Spleen (tissue), 11 donors: ENCODE measurements at regions not wholly inside any gene's neighbourhood (a gene's known extent, or its start where the extent isn't known, plus 50 kb on each side); places are given as distances from the start of the nearest gene placed in this dataset.

ENCODE experiments used
- DNase-seq: peaks from one replicate; pipeline ENCODE4 v3.0.0-alpha.2; 2020
- H3K27ac ChIP-seq, 8 donors: fragments of 200-600 bp; sonication (generic) in 7 of 8; 1 replicate in 4 of 8; 2 replicates in 4 of 8; pipeline versions ENCODE4 v1.5.0 to v1.8.0; 2016 to 2021; ENCODE audit warnings: inconsistent platforms in 4 of 8, mild to moderate bottlenecking in 4 of 8, moderate library complexity in 1 of 8
- H3K27me3 ChIP-seq, 7 donors: fragments of 200-600 bp; sonication (generic) in 6 of 7; replicated peaks in 1 of 7; 1 replicate in 4 of 7; 2 replicates in 3 of 7; pipeline versions ENCODE4 v1.5.0 to v1.8.0; 2016 to 2021; ENCODE audit warnings: inconsistent platforms in 3 of 7, mild to moderate bottlenecking in 1 of 7
- H3K36me3 ChIP-seq, 6 donors: fragments of 200-600 bp; sonication (generic) in 5 of 6; 1 replicate in 4 of 6; 2 replicates in 2 of 6; pipeline versions ENCODE4 v1.5.0 to v1.8.0; 2016 to 2021; ENCODE audit warnings: inconsistent platforms in 2 of 6
- H3K4me1 ChIP-seq, 6 donors: fragments of 200-600 bp; sonication (generic) in 5 of 6; 1 replicate in 3 of 6; 2 replicates in 3 of 6; pipeline versions ENCODE4 v1.5.0 to v1.8.0; 2016 to 2021; ENCODE audit warnings: inconsistent platforms in 3 of 6
- H3K4me3 ChIP-seq, 8 donors: fragments of 200-600 bp; sonication (generic) in 7 of 8; 1 replicate in 4 of 8; 2 replicates in 4 of 8; pipeline versions ENCODE4 v1.5.0 to v1.8.0; 2016 to 2021; ENCODE audit warnings: inconsistent platforms in 4 of 8, mild to moderate bottlenecking in 4 of 8, moderate library complexity in 2 of 8
- H3K9me3 ChIP-seq, 8 donors: fragments of 200-600 bp; sonication (generic) in 7 of 8; 1 replicate in 4 of 8; 2 replicates in 4 of 8; pipeline versions ENCODE4 v1.5.0 to v1.8.0; 2016 to 2021; ENCODE audit warnings: inconsistent platforms in 4 of 8
- POLR2A ChIP-seq, 3 donors: fragments of 450-650 bp; IDR thresholded peaks; one replicate each; pipeline ENCODE4 v1.5.1; 2017; ENCODE audit warnings: antibody characterized with exemption in 3 of 3, mild to moderate bottlenecking in 1 of 3
- POLR2AphosphoS5 ChIP-seq, 3 donors: sonication (generic); formaldehyde crosslinking; IDR thresholded peaks; one replicate each; pipeline ENCODE4 v1.5.1; 2017; ENCODE audit warnings: antibody characterized with exemption in 3 of 3
- WGBS, 5 donors: extraction: QIAGEN DNeasy Blood & Tissue Kit in 3 of 5; methylation state at CpG; one replicate each; pipeline versions ENCODE4 v1.1.5 to v1.1.7; 2013 to 2018; 5-methylcytosine and 5-hydroxymethylcytosine counted together
- intact Hi-C: fragments of 100-400 bp; cut with DNase I; formaldehyde crosslinking; loops from one replicate; pipeline ENCODE4 v1.15.0; 2023; ENCODE audit warnings: low total_unique reads
- TF ChIP-seq, protein P1 (sequence below), 11 experiments: fragments of 200-600 bp in 7 of 11; fragments of 450-650 bp in 4 of 11; sonication (generic) in 4 of 11; IDR thresholded peaks in 8 of 11; conservative IDR thresholded peaks in 3 of 11; 1 replicate in 7 of 11; 2 replicates in 4 of 11; pipeline versions ENCODE4 v1.4.0 to v1.8.0; 2016 to 2021; ENCODE audit warnings: antibody characterized with exemption in 11 of 11, inconsistent platforms in 4 of 11, mild to moderate bottlenecking in 1 of 11
- donor health status: healthy with polysubstance abuse.
- donor health status: DM: no; HTN: no; CAD: no; lungs with moderate emphysema.
- donor health status: DM: no; HTN: no; CAD: no.
- donor health status: Bipolar disorder and iron deficiency.
- donor health status: healthy.
- donor health status: DM: no; HTN: no; CAD: no.
- donor health status: DM: yes; HTN: yes; CAD: no.

DNA sequence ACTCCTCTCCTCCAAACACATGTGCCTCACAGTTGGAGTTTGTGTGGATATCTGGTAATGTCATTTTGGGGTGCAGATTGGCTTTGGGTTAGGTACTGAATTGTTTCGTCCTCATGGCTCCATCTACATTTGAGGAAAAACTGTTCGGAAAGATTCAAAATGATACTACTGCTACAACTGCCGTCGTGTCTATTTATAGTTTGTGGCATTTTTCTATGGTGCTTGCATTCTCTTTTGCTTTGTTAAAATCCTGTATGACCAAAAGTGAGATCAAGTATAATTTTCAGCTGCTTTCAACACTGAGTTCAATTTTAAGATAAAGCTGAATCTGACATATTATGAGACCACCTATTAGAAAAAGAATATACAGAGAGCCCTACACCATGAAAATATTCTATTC is 176.3 kb upstream of the DSEL start:
- Histone ChIP-seq H3K27me3 (no peaks in the 10 kb centered on the region), H3K4me1 (no peaks in the 10 kb centered on the region), H3K4me3 (no peak overlapping the region), H3K27ac (no peak overlapping the region), H3K36me3 (no peaks in the 10 kb centered on the region), H3K9me3 (peaks cover 0 to 11% (median 4%) of the 10 kb centered on the region in 8 donors)
- intact Hi-C loops: no loop called here
- TF ChIP-seq POLR2AphosphoS5 (IDR thresholded peaks at IDR 0.05) (no peak), POLR2A (IDR thresholded peaks at IDR 0.05) (no peak)
- TF ChIP-seq, protein P1, sequence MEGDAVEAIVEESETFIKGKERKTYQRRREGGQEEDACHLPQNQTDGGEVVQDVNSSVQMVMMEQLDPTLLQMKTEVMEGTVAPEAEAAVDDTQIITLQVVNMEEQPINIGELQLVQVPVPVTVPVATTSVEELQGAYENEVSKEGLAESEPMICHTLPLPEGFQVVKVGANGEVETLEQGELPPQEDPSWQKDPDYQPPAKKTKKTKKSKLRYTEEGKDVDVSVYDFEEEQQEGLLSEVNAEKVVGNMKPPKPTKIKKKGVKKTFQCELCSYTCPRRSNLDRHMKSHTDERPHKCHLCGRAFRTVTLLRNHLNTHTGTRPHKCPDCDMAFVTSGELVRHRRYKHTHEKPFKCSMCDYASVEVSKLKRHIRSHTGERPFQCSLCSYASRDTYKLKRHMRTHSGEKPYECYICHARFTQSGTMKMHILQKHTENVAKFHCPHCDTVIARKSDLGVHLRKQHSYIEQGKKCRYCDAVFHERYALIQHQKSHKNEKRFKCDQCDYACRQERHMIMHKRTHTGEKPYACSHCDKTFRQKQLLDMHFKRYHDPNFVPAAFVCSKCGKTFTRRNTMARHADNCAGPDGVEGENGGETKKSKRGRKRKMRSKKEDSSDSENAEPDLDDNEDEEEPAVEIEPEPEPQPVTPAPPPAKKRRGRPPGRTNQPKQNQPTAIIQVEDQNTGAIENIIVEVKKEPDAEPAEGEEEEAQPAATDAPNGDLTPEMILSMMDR (IDR thresholded peaks at IDR 0.05 in 8 of 11, conservative IDR thresholded peaks at IDR 0.05 in 3 of 11): no peak
- no peak for DNase-seq
- 68 to 89% (median 86%) methylated on average over 4 of the region's 4 CpGs for WGBS, 5 donors

DNA sequence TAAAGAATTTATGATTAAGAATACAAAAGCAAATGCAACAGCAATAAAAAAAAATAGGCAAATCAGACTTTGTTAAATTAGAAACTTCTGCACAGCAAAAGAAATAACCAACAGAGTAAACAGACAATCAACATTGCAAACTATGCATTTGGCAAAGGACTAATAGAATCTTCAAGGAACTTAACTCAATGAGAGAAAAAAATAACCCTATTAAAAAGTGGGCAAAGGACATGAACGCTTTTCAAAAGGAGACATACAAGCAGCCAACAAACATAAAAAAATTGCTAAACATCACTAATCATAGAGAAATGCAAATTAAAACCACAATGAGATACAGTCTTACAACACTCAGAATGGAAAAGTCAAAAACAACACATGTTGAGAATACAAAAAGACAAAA is 166.0 kb upstream of the DSEL start:
- DNase-seq: no peak
- 76 to 96% (median 85%) methylated on average over 1 of the region's 1 CpG for WGBS, 5 donors
- no peaks in the 10 kb centered on the region for H3K36me3 ChIP-seq
- no peaks in the 10 kb centered on the region for H3K27me3 ChIP-seq
- TF ChIP-seq POLR2AphosphoS5 (IDR thresholded peaks at IDR 0.05): no peak
- no peak for TF ChIP-seq POLR2A (IDR thresholded peaks at IDR 0.05)
- TF ChIP-seq, protein P1 (IDR thresholded peaks at IDR 0.05 in 8 of 11, conservative IDR thresholded peaks at IDR 0.05 in 3 of 11): no peak
- H3K9me3 ChIP-seq: no peaks in the 10 kb centered on the region
- H3K4me1 ChIP-seq: no peaks in the 10 kb centered on the region
- intact Hi-C loops: no loop called here
- H3K27ac ChIP-seq: no peak overlapping the region
- H3K4me3 ChIP-seq: no peak overlapping the region

DNA sequence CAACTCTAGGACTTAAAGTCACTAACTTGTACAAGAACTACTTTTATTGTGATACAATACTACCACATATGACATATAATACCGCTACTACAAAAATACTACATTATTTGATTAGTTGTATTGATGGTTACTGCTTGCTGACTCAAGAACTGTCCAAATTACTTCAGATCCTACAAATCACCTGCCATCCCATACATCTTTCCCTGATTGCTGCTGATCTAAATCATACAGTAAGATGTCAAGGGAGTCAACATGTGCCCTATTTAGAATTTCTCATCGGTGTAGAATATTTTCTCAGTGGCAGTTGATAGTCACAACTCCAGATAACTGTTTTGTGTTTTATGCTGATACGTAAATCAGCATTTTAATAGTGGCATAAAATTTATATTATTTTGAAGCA is 161.0 kb upstream of the DSEL start:
- intact Hi-C loops: no loop called here
- TF ChIP-seq POLR2A (IDR thresholded peaks at IDR 0.05) (no peak), POLR2AphosphoS5 (IDR thresholded peaks at IDR 0.05) (no peak)
- TF ChIP-seq, protein P1 (IDR thresholded peaks at IDR 0.05 in 8 of 11, conservative IDR thresholded peaks at IDR 0.05 in 3 of 11): no peak

DNA sequence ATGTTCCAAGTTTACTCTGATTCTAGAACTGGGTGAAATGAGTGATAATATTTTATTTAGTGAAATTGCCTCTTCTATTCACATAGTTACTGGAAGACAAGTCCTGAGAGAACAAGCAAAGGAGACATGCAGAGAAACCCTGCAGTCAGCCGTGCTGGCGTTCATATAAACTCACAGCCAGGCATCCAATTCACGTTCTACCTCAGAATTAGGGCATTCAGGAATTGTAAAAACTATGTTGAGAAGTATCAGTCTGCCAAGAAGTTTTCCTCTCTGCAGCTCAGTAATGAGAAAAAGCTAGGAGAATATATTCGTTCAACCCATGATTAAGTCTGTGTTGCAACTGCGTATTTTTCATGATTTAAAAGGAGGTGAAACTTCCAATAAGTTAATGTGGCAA is 156.2 kb upstream of the DSEL start:
- no peaks in the 10 kb centered on the region for H3K27me3 ChIP-seq
- H3K27ac ChIP-seq: no peak overlapping the region
- DNase-seq: no peak
- no peaks in the 10 kb centered on the region for H3K36me3 ChIP-seq
- 79 to 86% (median 85%) methylated on average over 5 of the region's 5 CpGs for WGBS, 5 donors
- H3K4me1 ChIP-seq: no peaks in the 10 kb centered on the region
- H3K4me3 ChIP-seq: no peak overlapping the region
- no peaks in the 10 kb centered on the region for H3K9me3 ChIP-seq
- intact Hi-C loops: no loop called here
- TF ChIP-seq POLR2AphosphoS5 (IDR thresholded peaks at IDR 0.05): no peak
- TF ChIP-seq POLR2A (IDR thresholded peaks at IDR 0.05): no peak
- TF ChIP-seq, protein P1 (IDR thresholded peaks at IDR 0.05 in 8 of 11, conservative IDR thresholded peaks at IDR 0.05 in 3 of 11): no peak

More for the DNA sequence above, 161.0 kb upstream of the DSEL start:
- Histone ChIP-seq H3K4me3 (no peak overlapping the region), H3K9me3 (no peaks in the 10 kb centered on the region), H3K4me1 (no peaks in the 10 kb centered on the region), H3K27me3 (no peaks in the 10 kb centered on the region), H3K27ac (no peak overlapping the region), H3K36me3 (no peaks in the 10 kb centered on the region)
- no peak for DNase-seq
- WGBS, 5 donors: 84 to 92% (median 90%) methylated on average over 3 of the region's 3 CpGs
